HG02943 (cell line): ENCODE measurements at regions not wholly inside any gene's neighbourhood (a gene's known extent, or its start where the extent isn't known, plus 50 kb on each side); places are given as distances from the start of the nearest gene placed in this dataset.
"Not testable (repeated sequence)": the region's sequence is repeated elsewhere in the genome, so short reads cannot be mapped to it uniquely, and the experiment has no call there.

Source experiments
- ATAC-seq: cut with Tn5 transposase; IDR thresholded peaks from one replicate; pipeline ENCODE4 v1.9.1; 2021; ENCODE audit warnings: mild to moderate bottlenecking, low read depth, moderate library complexity; ENCODE audit not compliant: unreplicated experiment

GRCh38 chr13:44815623-44816022, 173.6 kb downstream of the NUFIP1 start:
- no peak for ATAC-seq

- ATAC-seq, result no peak
Measured at GRCh38 chr13:44814836-44815235, 174.4 kb downstream of the NUFIP1 start.

GRCh38 chr13:44814161-44814560, 175.1 kb downstream of the NUFIP1 start:
- ATAC-seq, result no peak

GRCh38 chr13:44812818-44813217, 176.5 kb downstream of the NUFIP1 start:
- no peak for ATAC-seq

GRCh38 chr13:44810061-44810840, 179.0 kb downstream of the NUFIP1 start:
- ATAC-seq, result no peak

- no peak for ATAC-seq
Measured at GRCh38 chr13:44809190-44809589, 180.1 kb downstream of the NUFIP1 start.

- ATAC-seq, result no peak
Measured at GRCh38 chr13:44808185-44808584, 181.1 kb downstream of the NUFIP1 start.

- ATAC-seq, result no peak
Measured at GRCh38 chr13:44807449-44808034, 181.7 kb downstream of the NUFIP1 start.

- no peak for ATAC-seq
Measured at GRCh38 chr13:44806826-44807225, 182.4 kb downstream of the NUFIP1 start.

- ATAC-seq, result no peak
Measured at GRCh38 chr13:44805585-44805984, 183.7 kb downstream of the NUFIP1 start.

- no peak for ATAC-seq
Measured at GRCh38 chr13:44803390-44803789, 185.9 kb downstream of the NUFIP1 start.

GRCh38 chr13:44802491-44802890, 186.8 kb downstream of the NUFIP1 start:
- no peak for ATAC-seq

- no peak for ATAC-seq
Measured at GRCh38 chr13:44801990-44802389, 187.3 kb downstream of the NUFIP1 start.

- ATAC-seq, result no peak
Measured at GRCh38 chr13:44800626-44801025, 188.6 kb downstream of the NUFIP1 start.

GRCh38 chr13:44797685-44798084, 191.6 kb downstream of the NUFIP1 start:
- no peak for ATAC-seq

- no peak for ATAC-seq
Measured at GRCh38 chr13:44796597-44797490, 192.4 kb downstream of the NUFIP1 start.

GRCh38 chr13:44796039-44796438, 193.2 kb downstream of the NUFIP1 start:
- ATAC-seq, result not testable (repeated sequence)

GRCh38 chr13:44795176-44795575, 194.1 kb downstream of the NUFIP1 start:
- no peak for ATAC-seq

GRCh38 chr13:44792096-44792495, 197.2 kb downstream of the NUFIP1 start:
- no peak for ATAC-seq

- no peak for ATAC-seq
Measured at GRCh38 chr13:44790289-44790688, 199.0 kb downstream of the NUFIP1 start.

GRCh38 chr13:44787617-44788016, 201.7 kb downstream of the NUFIP1 start:
- ATAC-seq, result no peak
